ENCODE measurements at regions not wholly inside any gene's neighbourhood (a gene's known extent, or its start where the extent isn't known, plus 50 kb on each side); places are given as distances from the start of the nearest gene placed in this dataset.
"Not testable (repeated sequence)": the region's sequence is repeated elsewhere in the genome, so short reads cannot be mapped to it uniquely, and the experiment has no call there.

GRCh38 chr9:1881708-1882295 lies 133.3 kb upstream of the SMARCA2 start:
- peaks cover 0 to 8% of the 10 kb centered on the region in 2 donors for H3K27me3 Mint-ChIP-seq
- Histone ChIP-seq H3K4me3 (ENCODE audit: control insufficient read depth in 1 of 2, extremely low read depth in 1 of 2, low read length in 1 of 2) (no peak overlapping the region), H3K27ac (ENCODE audit: low read length) (no peak overlapping the region), H3K4me1 (ENCODE audit: control insufficient read depth in 1 of 2, extremely low read depth in 1 of 2, insufficient read depth in 2 of 2, low read length in 2 of 2) (no peaks in the 10 kb centered on the region), H3K27me3 (replicated peaks in 1 of 2; ENCODE audit: control insufficient read depth in 2 of 2, extremely low read depth in 1 of 2, insufficient read depth in 2 of 2, low read length in 1 of 2) (no peaks in the 10 kb centered on the region), H3K36me3 (ENCODE audit: control insufficient read depth in 2 of 2, extremely low read depth in 1 of 2, insufficient read depth in 1 of 2, low read length in 1 of 2) (no peaks in the 10 kb centered on the region), H3K9me3 (no peaks in the 10 kb centered on the region)
- ChIA-PET CTCF (no interaction called here), POLR2A (interaction anchor here in 1 of 2 donors (0.6 kb wide), 1 partner anchor 86 kb away, joined by 3 read pairs; no protein-coding TSS in a partner anchor)
- no peak for DNase-seq
- H3K4me3 Mint-ChIP-seq: no peak overlapping the region
- 57% methylated on average over 1 of the region's 2 CpGs for WGBS (ENCODE audit: insufficient coverage)
- H3K4me1 Mint-ChIP-seq: peaks cover 0 to 3% (median 0%) of the 10 kb centered on the region in 3 donors
- no peak for ATAC-seq (replicated peaks in 1 of 4)
- no peaks in the 10 kb centered on the region for H3K36me3 Mint-ChIP-seq
- H3K9me3 Mint-ChIP-seq: no peaks in the 10 kb centered on the region
- H3K27ac Mint-ChIP-seq: no peak overlapping the region

- CTCF ChIA-PET: no interaction called here
- Histone ChIP-seq H3K27me3 (replicated peaks in 1 of 2; ENCODE audit: control insufficient read depth in 2 of 2, extremely low read depth in 1 of 2, insufficient read depth in 2 of 2, low read length in 1 of 2) (peaks cover 0 to 2% of the 10 kb centered on the region in 2 experiments), H3K36me3 (ENCODE audit: control insufficient read depth in 2 of 2, extremely low read depth in 1 of 2, insufficient read depth in 1 of 2, low read length in 1 of 2) (no peaks in the 10 kb centered on the region), H3K27ac (ENCODE audit: low read length) (no peak overlapping the region), H3K9me3 (no peaks in the 10 kb centered on the region), H3K4me3 (ENCODE audit: control insufficient read depth in 1 of 2, extremely low read depth in 1 of 2, low read length in 1 of 2) (no peak overlapping the region), H3K4me1 (ENCODE audit: control insufficient read depth in 1 of 2, extremely low read depth in 1 of 2, insufficient read depth in 2 of 2, low read length in 2 of 2) (no peaks in the 10 kb centered on the region)
- H3K36me3 Mint-ChIP-seq: no peaks in the 10 kb centered on the region
- H3K4me3 Mint-ChIP-seq: no peak overlapping the region
- ATAC-seq (replicated peaks in 1 of 4) (no peak), DNase-seq (no peak)
- H3K27me3 Mint-ChIP-seq: peaks cover 0 to 5% of the 10 kb centered on the region in 2 donors
- WGBS (ENCODE audit: insufficient coverage): no CpG with 5 or more reads among the region's 4 CpGs
- no peaks in the 10 kb centered on the region for H3K9me3 Mint-ChIP-seq
- no peak overlapping the region for H3K27ac Mint-ChIP-seq
- POLR2A ChIA-PET: no interaction called here
- no peaks in the 10 kb centered on the region for H3K4me1 Mint-ChIP-seq
Measured at GRCh38 chr9:1882711-1883403, 132.3 kb upstream of the SMARCA2 start.

GRCh38 chr9:1890201-1890600 lies 124.9 kb upstream of the SMARCA2 start:
- Mint-ChIP-seq H3K36me3 (no peaks in the 10 kb centered on the region), H3K9me3 (no peaks in the 10 kb centered on the region), H3K27ac (no peak overlapping the region), H3K4me3 (no peak overlapping the region), H3K4me1 (no peaks in the 10 kb centered on the region), H3K27me3 (peaks cover 3 to 17% of the 10 kb centered on the region in 2 donors)
- Histone ChIP-seq H3K4me3 (ENCODE audit: control insufficient read depth in 1 of 2, extremely low read depth in 1 of 2, low read length in 1 of 2) (no peak overlapping the region), H3K27me3 (replicated peaks in 1 of 2; ENCODE audit: control insufficient read depth in 2 of 2, extremely low read depth in 1 of 2, insufficient read depth in 2 of 2, low read length in 1 of 2) (peaks cover 0 to 3% of the 10 kb centered on the region in 2 experiments), H3K4me1 (ENCODE audit: control insufficient read depth in 1 of 2, extremely low read depth in 1 of 2, insufficient read depth in 2 of 2, low read length in 2 of 2) (no peaks in the 10 kb centered on the region), H3K27ac (ENCODE audit: low read length) (no peak overlapping the region), H3K36me3 (ENCODE audit: control insufficient read depth in 2 of 2, extremely low read depth in 1 of 2, insufficient read depth in 1 of 2, low read length in 1 of 2) (no peaks in the 10 kb centered on the region), H3K9me3 (no peaks in the 10 kb centered on the region)
- ATAC-seq (replicated peaks in 1 of 4) (no peak), DNase-seq (no peak)
- WGBS (ENCODE audit: insufficient coverage): no CpG with 5 or more reads among the region's 3 CpGs
- CTCF ChIA-PET: interaction anchor here in 1 of 2 donors (0.6 kb wide), 1 partner anchor 14 kb away, joined by 3 read pairs; no protein-coding TSS in a partner anchor
- POLR2A ChIA-PET: no interaction called here

- WGBS (ENCODE audit: insufficient coverage): 60% methylated on average over 2 of the region's 3 CpGs
- Histone ChIP-seq H3K36me3 (ENCODE audit: control insufficient read depth in 2 of 2, extremely low read depth in 1 of 2, insufficient read depth in 1 of 2, low read length in 1 of 2) (no peaks in the 10 kb centered on the region), H3K4me1 (ENCODE audit: control insufficient read depth in 1 of 2, extremely low read depth in 1 of 2, insufficient read depth in 2 of 2, low read length in 2 of 2) (no peaks in the 10 kb centered on the region), H3K27me3 (replicated peaks in 1 of 2; ENCODE audit: control insufficient read depth in 2 of 2, extremely low read depth in 1 of 2, insufficient read depth in 2 of 2, low read length in 1 of 2) (peaks cover 0 to 3% of the 10 kb centered on the region in 2 experiments), H3K9me3 (no peaks in the 10 kb centered on the region), H3K27ac (ENCODE audit: low read length) (no peak overlapping the region), H3K4me3 (ENCODE audit: control insufficient read depth in 1 of 2, extremely low read depth in 1 of 2, low read length in 1 of 2) (no peak overlapping the region)
- ChIA-PET CTCF (no interaction called here), POLR2A (no interaction called here)
- peaks cover 3 to 17% of the 10 kb centered on the region in 2 donors for H3K27me3 Mint-ChIP-seq
- H3K27ac Mint-ChIP-seq: no peak overlapping the region
- no peaks in the 10 kb centered on the region for H3K4me1 Mint-ChIP-seq
- H3K4me3 Mint-ChIP-seq: no peak overlapping the region
- no peak for DNase-seq
- H3K9me3 Mint-ChIP-seq: no peaks in the 10 kb centered on the region
- H3K36me3 Mint-ChIP-seq: no peaks in the 10 kb centered on the region
- ATAC-seq (replicated peaks in 1 of 4): no peak
Measured at GRCh38 chr9:1890816-1891215, 124.3 kb upstream of the SMARCA2 start.

- CTCF ChIA-PET; DNase-seq; H3K36me3 ChIP-seq (ENCODE audit: control insufficient read depth in 2 of 2, extremely low read depth in 1 of 2, insufficient read depth in 1 of 2, low read length in 1 of 2); H3K4me3 ChIP-seq (ENCODE audit: control insufficient read depth in 1 of 2, extremely low read depth in 1 of 2, low read length in 1 of 2); H3K9me3 ChIP-seq; H3K4me1 ChIP-seq (ENCODE audit: control insufficient read depth in 1 of 2, extremely low read depth in 1 of 2, insufficient read depth in 2 of 2, low read length in 2 of 2); H3K4me1 Mint-ChIP-seq; H3K27ac ChIP-seq (ENCODE audit: low read length); POLR2A ChIA-PET; H3K27ac Mint-ChIP-seq; H3K27me3 ChIP-seq (replicated peaks in 1 of 2; ENCODE audit: control insufficient read depth in 2 of 2, extremely low read depth in 1 of 2, insufficient read depth in 2 of 2, low read length in 1 of 2); H3K4me3 Mint-ChIP-seq; H3K36me3 Mint-ChIP-seq; ATAC-seq (replicated peaks in 1 of 4): not testable (repeated sequence)
- 46% methylated on average over 2 of the region's 6 CpGs for WGBS (ENCODE audit: insufficient coverage)
- Mint-ChIP-seq H3K9me3 (peaks cover 27 to 37% (median 35%) of the 10 kb centered on the region in 3 donors), H3K27me3 (peaks cover 2 to 13% of the 10 kb centered on the region in 2 donors)
Measured at GRCh38 chr9:1903080-1903704, 112.0 kb upstream of the SMARCA2 start.

- Mint-ChIP-seq H3K4me3 (no peak overlapping the region), H3K36me3 (no peaks in the 10 kb centered on the region), H3K4me1 (no peaks in the 10 kb centered on the region), H3K27ac (no peak overlapping the region), H3K27me3 (no peaks in the 10 kb centered on the region), H3K9me3 (peaks cover 16 to 24% (median 23%) of the 10 kb centered on the region in 3 donors)
- ATAC-seq (replicated peaks in 1 of 4) (no peak), DNase-seq (no peak)
- no peaks in the 10 kb centered on the region for H3K4me1 ChIP-seq (ENCODE audit: control insufficient read depth in 1 of 2, extremely low read depth in 1 of 2, insufficient read depth in 2 of 2, low read length in 2 of 2)
- no peaks in the 10 kb centered on the region for H3K9me3 ChIP-seq
- no peak overlapping the region for H3K4me3 ChIP-seq (ENCODE audit: control insufficient read depth in 1 of 2, extremely low read depth in 1 of 2, low read length in 1 of 2)
- H3K27ac ChIP-seq (ENCODE audit: low read length): no peak overlapping the region
- ChIA-PET CTCF (no interaction called here), POLR2A (no interaction called here)
- no CpG with 5 or more reads among the region's 1 CpG for WGBS (ENCODE audit: insufficient coverage)
- no peaks in the 10 kb centered on the region for H3K27me3 ChIP-seq (replicated peaks in 1 of 2; ENCODE audit: control insufficient read depth in 2 of 2, extremely low read depth in 1 of 2, insufficient read depth in 2 of 2, low read length in 1 of 2)
- H3K36me3 ChIP-seq (ENCODE audit: control insufficient read depth in 2 of 2, extremely low read depth in 1 of 2, insufficient read depth in 1 of 2, low read length in 1 of 2): no peaks in the 10 kb centered on the region
Measured at GRCh38 chr9:1907465-1907864, 107.7 kb upstream of the SMARCA2 start.

Data from T-cell (primary cell).